CD4-positive, alpha-beta memory T cell (primary cell): ENCODE measurements at regions not wholly inside any gene's neighbourhood (a gene's known extent, or its start where the extent isn't known, plus 50 kb on each side); places are given as distances from the start of the nearest gene placed in this dataset.
A peak's percentile ranks its signal among the peaks of the same experiment; 100 is the strongest.

Experiments used
- CTCF ChIA-PET: fragments of 350-600 bp; sonication (Branson Sonifier 250); formaldehyde crosslinking; loops from one replicate; lab custom pipeline; 2021; ENCODE audit warnings: inconsistent platforms; ENCODE audit not compliant: partially characterized antibody; lab: Charles Lee
- POLR2A ChIA-PET: fragments of 350-600 bp; sonication (Branson Sonifier 250); formaldehyde crosslinking; loops from one replicate; lab custom pipeline; 2021; ENCODE audit not compliant: partially characterized antibody; lab: Charles Lee
- DNase-seq, 5 donors: peaks; one replicate each; pipeline versions ENCODE4 v3.0.0 to v3.0.0-alpha.2; 2020 to 2022; ENCODE audit warnings: mixed read lengths in 1 of 5
- H3K27ac ChIP-seq: one replicate; pipeline ENCODE4 v1.7.0; 2013; ENCODE audit warnings: low read depth, low read length
- H3K27me3 ChIP-seq: 2 replicates; pipeline ENCODE4 v1.7.0; 2013; ENCODE audit warnings: mild to moderate bottlenecking, low read length, moderate library complexity; ENCODE audit not compliant: insufficient read depth
- H3K36me3 ChIP-seq: 2 replicates; pipeline ENCODE4 v1.7.0; 2013; ENCODE audit warnings: mild to moderate bottlenecking, low read length, moderate library complexity; ENCODE audit not compliant: insufficient read depth
- H3K4me1 ChIP-seq: 2 replicates; pipeline ENCODE4 v1.7.0; 2013; ENCODE audit warnings: mild to moderate bottlenecking, low read length, moderate library complexity; ENCODE audit not compliant: insufficient read depth
- H3K4me3 ChIP-seq, 2 donors: one replicate each; pipeline ENCODE4 v1.7.0; 2013; ENCODE audit warnings: low read length in 2 of 2, mild to moderate bottlenecking in 1 of 2
- H3K9me3 ChIP-seq, 2 donors: one replicate each; pipeline ENCODE4 v1.7.0; 2013; ENCODE audit warnings: low read length in 2 of 2, control low read depth in 1 of 2; ENCODE audit not compliant: control insufficient read depth in 1 of 2
- H3K27ac Mint-ChIP-seq, 7 donors: one replicate each; pipeline ENCODE4 v1.8.0; 2020 to 2021; ENCODE audit warnings: mixed read lengths in 7 of 7, mild to moderate bottlenecking in 6 of 7, inconsistent platforms in 3 of 7, moderate library complexity in 3 of 7
- H3K27me3 Mint-ChIP-seq, 2 donors: one replicate each; pipeline ENCODE4 v1.8.0; 2020 to 2021; ENCODE audit warnings: mixed read lengths in 2 of 2
- H3K36me3 Mint-ChIP-seq, 2 donors: one replicate each; pipeline ENCODE4 v1.8.0; 2020 to 2021; ENCODE audit warnings: mixed read lengths in 2 of 2, inconsistent platforms in 1 of 2, mild to moderate bottlenecking in 1 of 2
- H3K4me1 Mint-ChIP-seq, 4 donors: one replicate each; pipeline ENCODE4 v1.8.0; 2020 to 2021; ENCODE audit warnings: mixed read lengths in 4 of 4, mild to moderate bottlenecking in 1 of 4
- H3K4me3 Mint-ChIP-seq, 8 donors: one replicate each; pipeline ENCODE4 v1.8.0; 2020 to 2021; ENCODE audit warnings: mixed read lengths in 8 of 8, mild to moderate bottlenecking in 7 of 8, moderate library complexity in 6 of 8, inconsistent platforms in 3 of 8
- H3K9me3 Mint-ChIP-seq, 8 donors: one replicate each; pipeline ENCODE4 v1.8.0; 2020 to 2021; ENCODE audit warnings: mixed read lengths in 8 of 8, mild to moderate bottlenecking in 5 of 8, inconsistent platforms in 3 of 8, moderate library complexity in 1 of 8
- intact Hi-C: fragments of 100-400 bp; cut with micrococcal nuclease; formaldehyde crosslinking; loops from one replicate; pipeline ENCODE4 v1.15.1; 2023

- Histone ChIP-seq H3K4me3 (no peak overlapping the region), H3K27me3 (no peaks in the 10 kb centered on the region), H3K27ac (no peak overlapping the region), H3K9me3 (no peaks in the 10 kb centered on the region), H3K4me1 (no peaks in the 10 kb centered on the region), H3K36me3 (no peaks in the 10 kb centered on the region)
- Mint-ChIP-seq H3K4me1 (no peaks in the 10 kb centered on the region), H3K4me3 (no peak overlapping the region), H3K36me3 (no peaks in the 10 kb centered on the region), H3K27me3 (peaks cover 4% of the 10 kb centered on the region in 2 donors), H3K9me3 (no peaks in the 10 kb centered on the region), H3K27ac (no peak overlapping the region)
- intact Hi-C loops, result no loop called here
- DNase-seq, result no peak
- ChIA-PET POLR2A (no interaction called here), CTCF (no interaction called here)
Measured at GRCh38 chr14:76551906-76552305, 176.0 kb downstream of the ESRRB start.

DNA sequence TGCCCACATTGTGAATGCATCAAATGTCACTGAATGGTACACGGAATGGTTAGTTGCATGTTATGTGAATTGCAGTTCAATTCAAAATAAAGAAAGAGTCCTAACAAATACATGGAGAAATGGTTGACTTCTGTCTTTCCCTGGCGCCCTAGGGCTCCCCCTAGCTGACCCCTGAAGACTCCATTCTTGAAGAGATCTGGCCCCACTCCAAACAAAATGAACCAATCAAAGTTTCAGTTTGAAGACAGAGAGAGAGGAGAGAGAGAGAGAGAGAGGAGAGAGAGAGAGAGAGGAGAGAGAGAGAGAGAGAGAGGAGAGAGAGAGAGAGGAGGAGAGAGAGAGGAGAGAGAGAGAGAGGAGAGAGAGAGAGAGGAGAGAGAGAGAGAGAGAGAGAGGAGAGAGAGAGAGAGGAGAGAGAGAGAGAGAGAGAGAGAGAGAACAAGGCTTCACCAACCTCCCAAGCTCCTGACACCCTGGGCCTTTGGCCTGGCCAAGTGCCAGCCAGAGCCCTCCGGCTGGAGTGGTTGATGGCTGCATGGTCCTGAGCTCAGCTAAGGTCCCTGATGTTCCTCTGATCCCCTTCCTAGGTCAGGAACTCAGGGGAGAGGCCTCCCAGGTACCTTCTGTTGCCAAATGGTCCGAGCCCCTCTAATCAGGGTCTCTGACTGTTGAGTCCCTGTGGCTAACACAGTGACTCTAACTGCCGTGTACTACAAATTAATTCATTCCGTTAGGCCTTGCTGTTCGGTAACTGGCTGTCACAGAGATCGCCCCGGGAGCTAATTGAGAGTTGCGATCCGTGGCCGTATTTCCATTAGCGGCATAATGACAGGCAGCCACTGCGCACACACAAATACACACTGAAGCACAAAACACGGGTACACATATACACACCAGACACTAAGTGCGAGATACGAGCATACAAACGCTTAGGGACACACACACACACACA lies 188.8 kb downstream of the ESRRB start:
- Histone ChIP-seq H3K9me3 (no peaks in the 10 kb centered on the region), H3K4me1 (no peaks in the 10 kb centered on the region), H3K27ac (no peak overlapping the region), H3K27me3 (no peaks in the 10 kb centered on the region), H3K36me3 (no peaks in the 10 kb centered on the region), H3K4me3 (no peak overlapping the region)
- intact Hi-C loops, result no loop called here
- peaks cover 8 to 15% of the 10 kb centered on the region in 2 donors for H3K27me3 Mint-ChIP-seq
- no peak overlapping the region for H3K27ac Mint-ChIP-seq
- H3K4me1 Mint-ChIP-seq, result peaks cover 0 to 5% (median 2%) of the 10 kb centered on the region in 4 donors
- H3K9me3 Mint-ChIP-seq, result peaks cover 0 to 3% (median 0%) of the 10 kb centered on the region in 8 donors
- H3K36me3 Mint-ChIP-seq, result no peaks in the 10 kb centered on the region
- ChIA-PET POLR2A (no interaction called here), CTCF (no interaction called here)
- H3K4me3 Mint-ChIP-seq, result no peak overlapping the region
- DNase-seq, result no peak

DNA sequence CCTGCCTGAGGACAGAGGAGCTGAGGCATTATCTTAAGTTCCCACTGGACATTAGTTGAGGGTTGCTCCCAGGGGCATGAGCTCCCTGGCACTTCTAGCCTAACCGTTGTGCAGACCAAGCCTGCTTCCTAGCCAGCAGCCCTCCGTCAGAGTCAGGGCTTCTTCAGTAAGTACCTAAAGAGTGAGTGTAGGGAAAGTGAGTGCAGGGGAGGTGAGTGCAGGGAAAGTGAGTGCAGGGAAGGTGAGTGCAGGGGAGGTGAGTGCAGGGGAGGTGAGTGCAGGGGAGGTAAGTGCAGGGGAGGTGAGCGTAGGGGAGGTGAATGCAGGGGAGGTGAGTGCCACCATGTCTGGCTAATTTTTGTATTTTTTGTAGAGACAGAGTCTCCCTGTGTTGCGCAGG lies 190.5 kb downstream of the ESRRB start:
- CTCF ChIA-PET, result no interaction called here
- H3K36me3 Mint-ChIP-seq, result no peaks in the 10 kb centered on the region
- no peak overlapping the region for H3K4me3 Mint-ChIP-seq
- H3K9me3 Mint-ChIP-seq, result peaks cover 0 to 3% (median 0%) of the 10 kb centered on the region in 8 donors
- H3K4me1 Mint-ChIP-seq, result no peaks in the 10 kb centered on the region
- Histone ChIP-seq H3K27ac (no peak overlapping the region), H3K27me3 (no peaks in the 10 kb centered on the region), H3K4me1 (no peaks in the 10 kb centered on the region), H3K36me3 (no peaks in the 10 kb centered on the region), H3K4me3 (no peak overlapping the region), H3K9me3 (no peaks in the 10 kb centered on the region)
- POLR2A ChIA-PET, result no interaction called here
- no peak for DNase-seq
- H3K27ac Mint-ChIP-seq, result peak overlapping the region in 1 of 7 donors; percentile 8
- intact Hi-C loops, result no loop called here
- H3K27me3 Mint-ChIP-seq, result peaks cover 8 to 16% of the 10 kb centered on the region in 2 donors

- no peak for DNase-seq
- CTCF ChIA-PET, result no interaction called here
- H3K27ac ChIP-seq, result no peak overlapping the region
- H3K9me3 ChIP-seq, result no peaks in the 10 kb centered on the region
- H3K4me1 Mint-ChIP-seq, result no peaks in the 10 kb centered on the region
- peaks cover 0 to 11% (median 0%) of the 10 kb centered on the region in 8 donors for H3K9me3 Mint-ChIP-seq
- no peak overlapping the region for H3K4me3 Mint-ChIP-seq
- no peaks in the 10 kb centered on the region for H3K4me1 ChIP-seq
- H3K36me3 ChIP-seq, result no peaks in the 10 kb centered on the region
- H3K36me3 Mint-ChIP-seq, result no peaks in the 10 kb centered on the region
- no peak overlapping the region for H3K27ac Mint-ChIP-seq
- peaks cover 8 to 10% of the 10 kb centered on the region in 2 donors for H3K27me3 Mint-ChIP-seq
- intact Hi-C loops, result no loop called here
- no peak overlapping the region for H3K4me3 ChIP-seq
- POLR2A ChIA-PET, result no interaction called here
- no peaks in the 10 kb centered on the region for H3K27me3 ChIP-seq
Measured at GRCh38 chr14:76574416-76575095, 186.7 kb upstream of the VASH1 start.

GRCh38 chr14:76575108-76575507 lies 186.2 kb upstream of the VASH1 start:
- no peaks in the 10 kb centered on the region for H3K27me3 ChIP-seq
- no peak overlapping the region for H3K4me3 ChIP-seq
- Mint-ChIP-seq H3K27ac (no peak overlapping the region), H3K36me3 (no peaks in the 10 kb centered on the region), H3K4me3 (no peak overlapping the region), H3K4me1 (no peaks in the 10 kb centered on the region), H3K27me3 (peaks cover 8 to 10% of the 10 kb centered on the region in 2 donors), H3K9me3 (peaks cover 0 to 11% (median 0%) of the 10 kb centered on the region in 8 donors)
- H3K9me3 ChIP-seq, result no peaks in the 10 kb centered on the region
- no peaks in the 10 kb centered on the region for H3K4me1 ChIP-seq
- no peak overlapping the region for H3K27ac ChIP-seq
- CTCF ChIA-PET, result no interaction called here
- POLR2A ChIA-PET, result no interaction called here
- intact Hi-C loops, result no loop called here
- no peaks in the 10 kb centered on the region for H3K36me3 ChIP-seq
- no peak for DNase-seq

DNA sequence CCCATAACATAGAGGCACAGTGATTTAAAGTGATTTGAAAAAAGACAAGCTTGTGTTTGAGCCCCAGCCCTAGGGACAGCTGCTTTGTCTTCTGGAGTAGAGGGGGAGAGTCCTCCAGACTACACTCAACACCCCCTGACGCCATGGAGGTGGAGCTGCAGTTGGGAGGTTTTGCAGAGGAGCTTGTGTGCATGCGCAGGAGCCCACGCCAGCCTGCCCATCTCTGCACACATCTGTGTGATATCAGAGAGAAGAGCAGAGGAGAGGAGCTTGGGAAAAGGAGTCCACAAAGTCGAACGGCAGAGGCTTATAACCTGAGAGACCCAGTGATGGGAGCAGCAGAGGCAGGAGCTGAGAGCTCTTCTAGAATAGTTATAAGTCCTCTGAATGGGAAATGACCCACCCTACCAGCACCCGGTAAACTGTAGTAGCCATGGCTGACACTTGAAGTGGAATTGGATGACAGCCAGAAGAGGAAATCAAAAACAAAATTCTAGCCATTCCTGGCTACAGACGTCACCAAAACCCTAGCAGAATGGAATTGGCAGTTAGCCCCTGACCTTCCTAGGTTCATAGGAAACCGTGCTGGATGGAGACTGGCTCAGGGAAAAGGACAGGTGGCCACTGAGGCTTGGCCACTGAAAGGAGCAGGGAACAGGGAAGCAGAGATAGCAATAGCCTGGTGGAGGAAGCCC lies 185.1 kb upstream of the VASH1 start:
- Histone ChIP-seq H3K27me3 (no peaks in the 10 kb centered on the region), H3K9me3 (no peaks in the 10 kb centered on the region), H3K4me1 (no peaks in the 10 kb centered on the region), H3K36me3 (no peaks in the 10 kb centered on the region), H3K27ac (no peak overlapping the region), H3K4me3 (no peak overlapping the region)
- peaks cover 8 to 10% of the 10 kb centered on the region in 2 donors for H3K27me3 Mint-ChIP-seq
- no peak overlapping the region for H3K4me3 Mint-ChIP-seq
- H3K36me3 Mint-ChIP-seq, result no peaks in the 10 kb centered on the region
- CTCF ChIA-PET, result no interaction called here
- intact Hi-C loops, result no loop called here
- H3K27ac Mint-ChIP-seq, result no peak overlapping the region
- no peak for DNase-seq
- POLR2A ChIA-PET, result no interaction called here
- H3K4me1 Mint-ChIP-seq, result no peaks in the 10 kb centered on the region
- peaks cover 0 to 11% (median 0%) of the 10 kb centered on the region in 8 donors for H3K9me3 Mint-ChIP-seq

DNA sequence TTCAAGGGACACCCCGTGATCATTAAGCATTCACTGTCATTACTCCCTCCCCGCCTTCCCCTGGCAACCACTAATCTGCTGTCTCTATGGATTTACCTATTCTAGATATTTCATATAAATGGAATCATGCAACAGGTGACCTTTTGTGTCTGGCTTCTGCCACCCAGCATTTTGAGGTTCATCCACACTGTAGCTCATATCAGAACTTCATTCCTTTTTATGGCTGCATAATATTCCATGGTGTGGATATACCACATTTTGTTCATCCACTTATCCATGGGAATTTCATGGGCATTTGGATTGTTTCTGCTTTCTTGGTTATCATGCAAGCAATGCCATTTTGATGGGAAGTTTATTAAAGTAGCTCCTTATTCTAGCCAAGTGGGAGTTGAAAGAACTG lies 184.2 kb upstream of the VASH1 start:
- no peak overlapping the region for H3K4me3 Mint-ChIP-seq
- no peaks in the 10 kb centered on the region for H3K4me1 ChIP-seq
- H3K4me1 Mint-ChIP-seq, result no peaks in the 10 kb centered on the region
- ChIA-PET POLR2A (no interaction called here), CTCF (no interaction called here)
- no peaks in the 10 kb centered on the region for H3K9me3 ChIP-seq
- H3K36me3 Mint-ChIP-seq, result no peaks in the 10 kb centered on the region
- H3K36me3 ChIP-seq, result no peaks in the 10 kb centered on the region
- no peak overlapping the region for H3K27ac Mint-ChIP-seq
- no peak overlapping the region for H3K4me3 ChIP-seq
- peaks cover 6 to 8% of the 10 kb centered on the region in 2 donors for H3K27me3 Mint-ChIP-seq
- intact Hi-C loops, result no loop called here
- peaks cover 0 to 11% (median 0%) of the 10 kb centered on the region in 8 donors for H3K9me3 Mint-ChIP-seq
- H3K27ac ChIP-seq, result no peak overlapping the region
- no peak for DNase-seq
- H3K27me3 ChIP-seq, result no peaks in the 10 kb centered on the region
